Stimulated activated CD4-positive, alpha-beta T cell treated with anti-CD3 and anti-CD28 coated beads, TNF-alpha, amount 100 ng/mL, for 48 hours (primary cell): ENCODE measurements at regions not wholly inside any gene's neighbourhood (a gene's known extent, or its start where the extent isn't known, plus 50 kb on each side); places are given as distances from the start of the nearest gene placed in this dataset.
"Not testable (repeated sequence)": the region's sequence is repeated elsewhere in the genome, so short reads cannot be mapped to it uniquely, and the experiment has no call there.

ENCODE experiments used
- DNase-seq, 3 donors: peaks; one replicate each; pipeline ENCODE4 v3.0.0-alpha.2; 2020; ENCODE audit warnings: low read depth in 3 of 3

- DNase-seq, result no peak
Observed at GRCh38 chr12:80045594-80045993, 53.7 kb upstream of the OTOGL start.

DNA sequence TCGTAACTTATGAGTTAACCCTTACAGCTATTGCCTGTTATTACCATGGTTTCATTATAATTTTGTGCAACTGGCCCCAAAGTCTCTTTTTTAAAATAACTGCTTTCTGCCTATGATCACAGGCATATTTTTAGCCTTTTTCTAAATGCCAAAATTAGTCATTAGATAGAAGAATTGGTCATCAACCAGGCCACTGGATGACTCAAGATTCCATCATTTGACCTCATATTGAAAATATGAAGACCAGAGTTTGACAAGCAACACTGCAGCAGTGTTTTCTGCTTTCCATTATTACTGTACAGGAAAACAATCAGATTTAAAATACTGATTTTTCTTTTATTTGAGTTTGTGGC is 54.7 kb upstream of the OTOGL start:
- DNase-seq, result no peak

DNA sequence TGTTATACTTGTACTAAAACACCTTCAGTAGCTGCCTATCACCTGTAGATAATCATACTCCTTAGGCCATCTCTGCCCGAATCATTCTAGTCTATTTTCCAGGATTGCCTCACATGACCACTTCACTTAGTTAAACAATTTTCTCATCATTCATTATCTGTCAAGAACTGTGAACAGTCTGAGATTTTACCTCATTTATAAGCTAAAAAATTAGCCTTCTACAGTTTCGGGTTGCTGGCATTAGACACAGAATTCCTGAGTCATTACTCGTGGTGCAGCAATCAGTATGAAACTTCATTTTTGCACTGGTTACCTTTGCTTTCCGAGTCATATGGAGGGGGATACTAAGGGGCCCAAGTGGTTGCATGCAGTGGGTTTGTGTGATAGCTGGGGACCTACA is 57.6 kb upstream of the OTOGL start:
- no peak for DNase-seq

- no peak for DNase-seq
Observed at GRCh38 chr12:80041071-80041470, 58.3 kb upstream of the OTOGL start.

GRCh38 chr12:80040075-80040738 is 59.1 kb upstream of the OTOGL start:
- peak in 1 of 3 donors; percentile 1 for DNase-seq

GRCh38 chr12:80038062-80038560 is 61.2 kb upstream of the OTOGL start:
- no peak for DNase-seq

GRCh38 chr12:80033448-80033847 is 65.9 kb upstream of the OTOGL start:
- no peak for DNase-seq

DNA sequence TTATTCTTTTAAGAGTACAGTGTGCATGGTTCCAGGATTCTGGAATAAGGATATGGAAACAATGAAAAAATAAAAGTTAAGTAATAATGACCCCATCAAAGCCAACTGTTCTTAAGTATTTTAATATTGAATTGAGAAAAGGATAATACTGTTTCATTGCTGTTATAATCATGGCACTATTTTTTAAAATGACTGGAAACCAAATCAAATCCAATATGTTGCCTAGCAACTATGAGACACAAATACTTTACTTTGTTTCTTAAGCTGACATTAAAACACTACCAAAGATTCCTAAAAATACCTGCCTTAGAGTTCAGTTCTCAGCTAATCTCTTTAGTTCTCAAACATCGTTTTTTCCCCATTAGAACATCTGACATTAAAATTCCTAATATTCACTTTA is 66.4 kb upstream of the OTOGL start:
- no peak for DNase-seq

- DNase-seq, result no peak
Observed at GRCh38 chr12:80031229-80031628, 68.1 kb upstream of the OTOGL start.

DNA sequence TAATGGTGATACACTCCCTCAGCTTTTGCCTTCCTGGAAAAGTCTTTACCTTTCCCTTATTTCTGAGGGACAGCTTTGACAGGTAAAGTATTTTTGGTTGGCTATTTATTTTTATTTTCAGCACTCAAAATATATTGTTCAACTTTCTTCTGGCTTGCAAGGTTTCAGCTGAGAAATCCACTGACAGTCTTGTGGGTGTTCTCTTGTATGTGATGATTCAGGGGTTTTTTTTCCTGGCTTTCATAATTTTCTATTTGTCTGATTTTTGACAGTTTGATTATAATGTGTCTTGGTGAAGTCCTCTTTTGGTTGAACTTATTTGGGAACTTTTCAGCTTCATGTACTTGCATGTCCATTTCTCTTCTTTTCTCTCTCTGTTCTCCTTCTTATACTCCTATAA is 73.7 kb upstream of the OTOGL start:
- DNase-seq, result no peak

GRCh38 chr12:80019691-80020090 is 79.6 kb upstream of the OTOGL start:
- no peak for DNase-seq

DNA sequence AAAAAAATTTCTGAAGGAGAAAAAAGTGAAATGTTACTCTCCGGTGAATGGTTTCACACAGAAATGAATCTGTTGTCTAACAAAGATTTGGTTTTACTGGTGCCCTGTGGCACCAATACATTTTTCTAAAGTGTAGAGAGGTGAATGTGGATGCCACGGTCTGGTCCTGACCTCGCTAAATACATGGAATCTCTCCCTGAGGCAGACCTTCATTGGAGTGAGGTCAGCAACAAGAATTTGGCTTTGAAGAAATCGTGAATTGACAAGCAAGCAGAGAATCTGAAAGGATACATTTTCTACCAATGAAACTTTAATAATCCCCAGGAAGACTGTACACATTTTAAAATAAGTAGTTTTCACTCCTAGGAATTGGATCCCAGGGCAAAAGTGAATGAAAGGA is 81.2 kb upstream of the OTOGL start:
- no peak for DNase-seq

DNA sequence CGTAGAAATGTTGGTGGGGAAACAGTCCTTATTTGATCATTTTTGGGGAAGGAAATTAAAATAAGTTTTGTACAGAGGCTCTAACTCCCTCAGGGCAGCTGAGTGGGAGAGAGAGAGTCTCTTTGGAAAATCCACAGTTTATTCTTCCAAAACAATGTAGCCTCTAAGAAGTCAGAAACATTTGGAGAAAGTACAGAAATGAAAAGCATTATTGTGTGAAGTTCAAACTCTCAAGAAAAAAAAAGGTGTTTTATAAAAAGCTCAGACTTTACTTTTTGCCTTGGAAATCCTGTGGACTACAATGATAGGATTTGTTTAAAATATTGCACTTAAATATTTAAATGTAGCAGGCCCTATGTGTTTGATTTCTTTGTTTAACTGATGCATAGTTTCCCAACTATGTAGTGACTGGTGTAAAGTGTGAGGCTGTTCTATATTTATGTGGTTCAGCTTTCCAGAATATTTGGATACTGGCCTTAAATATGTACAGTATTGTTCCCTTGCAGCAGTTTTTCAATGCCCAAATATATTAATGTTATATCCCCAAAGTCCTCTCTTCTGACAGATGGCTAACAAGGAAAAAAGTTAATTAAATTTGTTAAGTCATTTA is 82.0 kb upstream of the OTOGL start:
- DNase-seq, result no peak

DNA sequence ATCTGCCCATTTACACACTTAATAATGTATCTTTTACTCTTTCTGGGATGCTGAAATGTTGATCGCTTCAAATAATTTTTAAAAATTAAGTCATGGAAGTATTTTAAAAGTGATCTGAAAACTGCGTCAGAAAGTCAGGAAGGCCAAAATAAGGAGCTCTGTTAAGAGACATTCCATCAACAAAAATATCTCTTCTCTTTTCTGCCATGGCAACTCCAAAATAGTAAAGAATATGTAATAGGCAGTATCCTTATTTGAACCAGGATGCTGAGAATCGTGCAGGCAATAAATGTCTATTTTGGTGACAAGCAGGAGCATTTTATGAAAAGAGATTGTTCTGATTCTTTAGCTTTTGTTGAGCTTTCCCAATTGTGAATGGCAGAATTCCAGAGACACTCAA is 81.8 kb upstream of the PPP1R12A start:
- DNase-seq, result no peak

DNA sequence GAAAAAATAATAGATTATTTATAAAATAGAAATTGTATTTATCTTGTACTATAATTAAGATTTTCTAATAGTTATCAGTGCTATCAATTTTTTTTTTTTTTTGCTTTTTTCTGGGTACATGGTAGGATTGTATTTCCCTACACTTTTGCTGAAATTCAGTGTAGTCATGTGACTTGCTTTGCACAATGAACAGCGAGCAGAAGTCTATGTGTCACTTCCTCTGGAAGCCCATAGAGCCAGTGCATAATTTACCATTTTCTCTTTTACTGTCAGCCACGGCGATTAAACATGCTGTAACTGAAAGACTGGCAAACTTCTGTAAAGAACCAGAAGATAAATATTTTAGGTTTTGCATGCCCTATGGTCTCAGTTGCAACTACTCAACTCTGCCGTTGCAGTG is 80.8 kb upstream of the PPP1R12A start:
- DNase-seq, result no peak

DNA sequence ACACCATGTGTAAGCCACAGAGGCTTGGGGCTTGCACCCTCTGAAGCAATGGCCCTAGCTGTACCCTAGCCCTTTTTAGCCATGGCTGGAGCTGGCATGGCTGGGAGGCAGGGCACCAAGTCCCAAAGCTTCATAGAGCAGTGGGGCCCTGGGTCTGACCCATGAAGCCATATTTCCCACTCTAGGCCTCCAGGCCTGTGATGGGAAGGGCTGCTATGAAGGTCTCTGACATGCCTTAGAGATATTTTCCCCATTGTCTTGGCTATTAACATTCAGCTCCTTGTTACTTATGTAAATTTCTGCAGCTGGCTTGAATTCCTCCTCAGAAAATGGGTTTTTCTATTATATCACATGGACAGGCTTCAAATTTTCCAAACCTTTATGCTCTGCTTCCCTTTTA is 68.8 kb upstream of the PPP1R12A start:
- DNase-seq, result not testable (repeated sequence)

DNA sequence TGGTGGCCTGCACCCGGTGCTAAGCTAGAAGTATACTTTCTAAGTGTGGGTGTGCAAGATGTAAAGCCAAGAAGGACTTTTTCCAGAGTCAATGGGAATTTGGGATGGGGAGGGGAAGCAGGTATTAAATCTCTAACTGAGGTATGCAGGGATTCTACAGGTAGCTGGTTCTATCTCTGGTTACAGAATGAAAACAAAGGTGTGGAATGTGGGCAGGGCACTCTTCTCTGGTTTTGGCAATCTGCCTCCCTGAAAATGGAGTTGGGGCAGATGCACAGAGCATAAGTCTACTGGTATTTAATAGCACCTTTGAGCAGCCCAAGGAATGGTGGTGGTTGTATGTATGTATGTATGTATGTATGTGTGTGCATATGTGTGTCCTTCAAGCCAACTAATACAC is 66.7 kb upstream of the PPP1R12A start:
- no peak for DNase-seq

DNA sequence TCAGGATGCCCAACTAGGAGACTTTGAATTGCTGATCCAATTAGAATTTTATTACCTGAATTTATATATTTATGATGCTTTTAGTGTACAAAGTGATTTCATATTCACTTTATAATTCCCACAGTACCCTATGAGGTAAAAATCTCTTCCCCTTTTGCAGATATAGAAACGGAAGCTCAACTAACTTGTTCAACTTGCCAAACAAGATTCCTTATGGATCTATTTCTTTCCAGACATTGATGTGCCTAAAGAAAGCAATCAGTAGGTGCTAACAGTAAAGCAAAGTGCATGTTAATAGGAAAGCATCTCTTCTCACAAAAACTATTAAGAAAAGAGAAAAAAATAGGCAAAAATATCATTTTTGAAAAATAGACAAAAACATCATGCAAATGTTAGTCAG is 65.9 kb upstream of the PPP1R12A start:
- DNase-seq, result no peak

DNA sequence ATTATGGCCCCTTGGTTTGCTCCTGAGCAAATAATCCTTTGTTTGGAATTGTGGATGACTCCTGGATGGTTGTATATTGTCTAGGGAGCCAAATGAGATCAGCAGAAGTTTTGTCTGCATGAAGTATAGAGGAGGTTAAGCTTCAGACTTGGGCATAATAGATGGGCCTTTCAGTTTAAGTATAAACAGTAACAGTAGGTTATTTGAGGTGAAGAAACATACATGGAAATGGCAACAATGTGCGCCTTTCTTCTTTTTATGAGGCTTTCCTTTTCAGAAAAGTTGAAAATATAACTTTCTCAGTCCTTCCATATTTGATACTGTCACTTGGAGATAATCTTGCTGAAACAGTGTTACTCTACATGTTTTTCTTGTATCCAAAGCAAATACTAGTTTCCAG is 63.7 kb upstream of the PPP1R12A start:
- DNase-seq, result no peak

- no peak for DNase-seq
Observed at GRCh38 chr12:79997096-79997791, 62.3 kb upstream of the PPP1R12A start.

DNA sequence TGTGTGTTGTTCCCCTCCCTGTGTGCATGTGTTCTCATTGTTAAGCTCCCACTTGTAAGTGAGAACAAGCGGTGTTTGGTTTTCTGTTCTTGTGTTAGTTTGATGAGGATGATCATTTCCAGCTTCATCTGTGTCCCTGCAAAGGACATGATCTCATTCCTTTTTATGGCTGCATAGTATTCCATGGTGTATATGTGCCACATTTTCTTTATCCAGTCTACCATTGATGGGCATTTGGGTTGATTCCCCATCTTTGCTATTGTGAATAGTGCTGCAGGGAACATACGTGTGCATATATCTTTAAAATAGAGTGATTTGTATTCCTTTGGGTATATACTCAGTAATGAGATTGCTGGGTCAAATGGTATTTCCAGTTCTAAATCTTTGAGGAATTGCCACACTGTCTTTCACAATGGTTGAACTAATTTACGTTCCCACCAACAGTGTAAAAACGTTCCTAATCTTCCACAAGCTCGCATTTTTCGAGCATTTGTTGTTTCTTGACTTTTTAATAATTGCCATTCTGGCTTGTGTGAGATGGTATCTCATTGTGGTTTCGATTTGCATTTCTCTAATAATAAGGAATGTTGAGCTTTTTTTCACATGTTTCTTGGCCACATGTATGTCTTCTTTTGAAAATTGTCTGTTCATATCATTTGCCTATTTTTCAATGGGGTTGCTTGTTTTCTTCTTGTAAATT is 60.6 kb upstream of the PPP1R12A start:
- DNase-seq, result not testable (repeated sequence)

- DNase-seq, result no peak
Observed at GRCh38 chr12:79993106-79993862, 58.4 kb upstream of the PPP1R12A start.
